Neural cell (in vitro differentiated cells): ENCODE measurements at regions not wholly inside any gene's neighbourhood (a gene's known extent, or its start where the extent isn't known, plus 50 kb on each side); places are given as distances from the start of the nearest gene placed in this dataset.

Experiments used
- H2AFZ ChIP-seq: fragments of 200-600, 300-800 bp; sonication (generic), shearing (Covaris generic); 2 replicates; pipeline ENCODE4 v1.6.0; 2014; ENCODE audit warnings: low read depth, mild to moderate bottlenecking, antibody characterized with exemption, low read length, moderate library complexity
- H3F3A ChIP-seq: fragments of 200-600 bp; shearing (Covaris generic); 2 replicates; pipeline ENCODE4 v1.6.1; 2016; ENCODE audit warnings: mild to moderate bottlenecking, moderate library complexity, mixed read lengths, antibody characterized with exemption, low read length; ENCODE audit not compliant: insufficient read depth, poor library complexity, severe bottlenecking
- H3K27ac ChIP-seq: fragments of 200-600, 300-800 bp; sonication (generic), shearing (Covaris generic); 2 replicates; pipeline ENCODE4 v1.5.1; 2014; ENCODE audit warnings: mild to moderate bottlenecking, low read length, moderate library complexity
- H3K27me3 ChIP-seq: fragments of 300-800, 200-600 bp; sonication (generic), shearing (Covaris generic); 2 replicates; pipeline ENCODE4 v1.6.0; 2014; ENCODE audit warnings: mild to moderate bottlenecking, low read depth, low read length, moderate library complexity; ENCODE audit not compliant: insufficient read depth
- H3K36me3 ChIP-seq: fragments of 300-800, 200-600 bp; sonication (generic), shearing (Covaris generic); 2 replicates; pipeline ENCODE4 v1.5.1; 2014; ENCODE audit warnings: mild to moderate bottlenecking, antibody characterized with exemption, low read length, moderate library complexity; ENCODE audit not compliant: insufficient read depth
- H3K4me2 ChIP-seq: fragments of 300-800, 200-600 bp; sonication (generic), shearing (Covaris generic); 2 replicates; pipeline ENCODE4 v1.6.0; 2014; ENCODE audit warnings: mild to moderate bottlenecking, low read length
- H3K4me3 ChIP-seq: fragments of 300-800, 200-600 bp; sonication (generic), shearing (Covaris generic); 2 replicates; pipeline ENCODE4 v1.5.1; 2014; ENCODE audit warnings: mild to moderate bottlenecking, low read length, moderate library complexity
- H3K79me2 ChIP-seq: fragments of 200-600 bp; shearing (Covaris generic); replicated peaks from 2 replicates; pipeline ENCODE4 v1.6.0; 2014; ENCODE audit warnings: mild to moderate bottlenecking, low read length, moderate library complexity; ENCODE audit not compliant: insufficient read depth
- H3K9ac ChIP-seq: fragments of 300-800, 200-600 bp; sonication (generic), shearing (Covaris generic); 2 replicates; pipeline ENCODE4 v1.6.1; 2016; ENCODE audit warnings: mild to moderate bottlenecking, low read length, mixed read lengths
- H3K9me2 ChIP-seq: fragments of 200-600 bp; shearing (Covaris generic); 2 replicates; pipeline ENCODE4 v1.6.1; 2016; ENCODE audit warnings: mild to moderate bottlenecking, low read length, mixed read lengths; ENCODE audit not compliant: insufficient read depth
- H3K9me3 ChIP-seq: fragments of 200-600, 300-800 bp; sonication (generic), shearing (Covaris generic); 2 replicates; pipeline ENCODE4 v1.6.1; 2016; ENCODE audit warnings: mild to moderate bottlenecking, mixed run types, low read length, moderate library complexity, mixed read lengths
- H4K20me1 ChIP-seq: fragments of 200-600 bp; shearing (Covaris generic); 2 replicates; pipeline ENCODE4 v1.6.1; 2016; ENCODE audit warnings: mild to moderate bottlenecking, mixed run types; ENCODE audit not compliant: insufficient read depth
- EP300 ChIP-seq: fragments of 450-650 bp; conservative IDR thresholded peaks from 2 replicates; pipeline ENCODE4 v1.6.1; 2014; ENCODE audit warnings: antibody characterized with exemption, mild to moderate bottlenecking, moderate library complexity; ENCODE audit not compliant: poor library complexity, severe bottlenecking
- EZH2 ChIP-seq: fragments of 200-600, 300-800 bp; shearing (Covaris generic), sonication (generic); IDR thresholded peaks from 2 replicates; pipeline ENCODE4 v1.6.1; 2014; ENCODE audit warnings: antibody characterized with exemption, low read length, borderline replicate concordance, mild to moderate bottlenecking; ENCODE audit not compliant: insufficient read depth, poor library complexity, severe bottlenecking
- MXI1 ChIP-seq: fragments of 450-650 bp; conservative IDR thresholded peaks from 2 replicates; pipeline ENCODE4 v1.6.1; 2014; ENCODE audit warnings: antibody characterized with exemption, mild to moderate bottlenecking; ENCODE audit not compliant: poor library complexity, severe bottlenecking
- POLR2AphosphoS5 ChIP-seq: IDR thresholded peaks from 2 replicates; pipeline ENCODE4 v1.6.1; 2012
- RAD21 ChIP-seq: fragments of 450-650 bp; conservative IDR thresholded peaks from 2 replicates; pipeline ENCODE4 v1.6.1; 2014; ENCODE audit warnings: antibody characterized with exemption, mild to moderate bottlenecking, moderate library complexity
- SMC3 ChIP-seq: fragments of 450-650 bp; conservative IDR thresholded peaks from 2 replicates; pipeline ENCODE4 v1.6.1; 2014; ENCODE audit warnings: antibody characterized with exemption, mild to moderate bottlenecking, moderate library complexity; ENCODE audit not compliant: poor library complexity
- TAF1 ChIP-seq: IDR thresholded peaks from 2 replicates; pipeline ENCODE4 v1.6.1; 2012; ENCODE audit warnings: low read depth
- TF ChIP-seq, protein P1 (sequence below): fragments of 450-650 bp; IDR thresholded peaks from 2 replicates; pipeline ENCODE4 v1.5.1; 2014; ENCODE audit warnings: antibody characterized with exemption, mild to moderate bottlenecking, moderate library complexity; ENCODE audit not compliant: poor library complexity, severe bottlenecking
- TF ChIP-seq, protein P2 (sequence below): IDR thresholded peaks from 2 replicates; pipeline ENCODE4 v1.6.1; 2012; ENCODE audit warnings: borderline replicate concordance

DNA sequence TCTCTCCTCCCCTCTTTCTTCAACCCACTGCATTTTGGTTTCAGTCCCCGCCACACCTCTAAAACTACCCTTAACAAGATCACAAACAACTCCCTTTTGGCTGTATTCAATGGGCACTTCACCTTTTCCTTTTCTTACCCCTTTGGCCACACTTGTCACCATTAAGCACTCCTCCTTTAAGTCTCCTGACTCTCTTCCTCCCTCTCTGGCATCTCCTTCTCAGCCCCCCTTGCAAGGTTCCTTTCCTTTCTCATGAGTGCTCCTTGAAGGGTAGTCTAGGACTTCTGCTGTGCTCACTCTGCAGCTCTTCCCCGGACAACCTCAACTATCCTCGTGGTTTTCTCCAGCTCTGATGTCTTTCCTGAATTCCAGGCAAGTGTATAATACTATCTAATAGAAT lies 103.7 kb downstream of the RPL22L1 start:
- H3K36me3 ChIP-seq = no peaks in the 10 kb centered on the region
- H3K79me2 ChIP-seq = no peaks in the 10 kb centered on the region
- H4K20me1 ChIP-seq = no peaks in the 10 kb centered on the region
- no peaks in the 10 kb centered on the region for H3F3A ChIP-seq
- no peak overlapping the region for H3K27ac ChIP-seq
- H3K4me3 ChIP-seq = no peak overlapping the region
- H3K9ac ChIP-seq = no peak overlapping the region
- H3K9me2 ChIP-seq = no peaks in the 10 kb centered on the region
- H3K9me3 ChIP-seq = no peaks in the 10 kb centered on the region
- H3K4me2 ChIP-seq = no peak overlapping the region
- no peaks in the 10 kb centered on the region for H3K27me3 ChIP-seq
- H2AFZ ChIP-seq = no peak overlapping the region
- TF ChIP-seq, protein P1, sequence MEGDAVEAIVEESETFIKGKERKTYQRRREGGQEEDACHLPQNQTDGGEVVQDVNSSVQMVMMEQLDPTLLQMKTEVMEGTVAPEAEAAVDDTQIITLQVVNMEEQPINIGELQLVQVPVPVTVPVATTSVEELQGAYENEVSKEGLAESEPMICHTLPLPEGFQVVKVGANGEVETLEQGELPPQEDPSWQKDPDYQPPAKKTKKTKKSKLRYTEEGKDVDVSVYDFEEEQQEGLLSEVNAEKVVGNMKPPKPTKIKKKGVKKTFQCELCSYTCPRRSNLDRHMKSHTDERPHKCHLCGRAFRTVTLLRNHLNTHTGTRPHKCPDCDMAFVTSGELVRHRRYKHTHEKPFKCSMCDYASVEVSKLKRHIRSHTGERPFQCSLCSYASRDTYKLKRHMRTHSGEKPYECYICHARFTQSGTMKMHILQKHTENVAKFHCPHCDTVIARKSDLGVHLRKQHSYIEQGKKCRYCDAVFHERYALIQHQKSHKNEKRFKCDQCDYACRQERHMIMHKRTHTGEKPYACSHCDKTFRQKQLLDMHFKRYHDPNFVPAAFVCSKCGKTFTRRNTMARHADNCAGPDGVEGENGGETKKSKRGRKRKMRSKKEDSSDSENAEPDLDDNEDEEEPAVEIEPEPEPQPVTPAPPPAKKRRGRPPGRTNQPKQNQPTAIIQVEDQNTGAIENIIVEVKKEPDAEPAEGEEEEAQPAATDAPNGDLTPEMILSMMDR = no peak
- no peak for TF ChIP-seq EZH2
- no peak for TF ChIP-seq EP300
- TF ChIP-seq, protein P2, sequence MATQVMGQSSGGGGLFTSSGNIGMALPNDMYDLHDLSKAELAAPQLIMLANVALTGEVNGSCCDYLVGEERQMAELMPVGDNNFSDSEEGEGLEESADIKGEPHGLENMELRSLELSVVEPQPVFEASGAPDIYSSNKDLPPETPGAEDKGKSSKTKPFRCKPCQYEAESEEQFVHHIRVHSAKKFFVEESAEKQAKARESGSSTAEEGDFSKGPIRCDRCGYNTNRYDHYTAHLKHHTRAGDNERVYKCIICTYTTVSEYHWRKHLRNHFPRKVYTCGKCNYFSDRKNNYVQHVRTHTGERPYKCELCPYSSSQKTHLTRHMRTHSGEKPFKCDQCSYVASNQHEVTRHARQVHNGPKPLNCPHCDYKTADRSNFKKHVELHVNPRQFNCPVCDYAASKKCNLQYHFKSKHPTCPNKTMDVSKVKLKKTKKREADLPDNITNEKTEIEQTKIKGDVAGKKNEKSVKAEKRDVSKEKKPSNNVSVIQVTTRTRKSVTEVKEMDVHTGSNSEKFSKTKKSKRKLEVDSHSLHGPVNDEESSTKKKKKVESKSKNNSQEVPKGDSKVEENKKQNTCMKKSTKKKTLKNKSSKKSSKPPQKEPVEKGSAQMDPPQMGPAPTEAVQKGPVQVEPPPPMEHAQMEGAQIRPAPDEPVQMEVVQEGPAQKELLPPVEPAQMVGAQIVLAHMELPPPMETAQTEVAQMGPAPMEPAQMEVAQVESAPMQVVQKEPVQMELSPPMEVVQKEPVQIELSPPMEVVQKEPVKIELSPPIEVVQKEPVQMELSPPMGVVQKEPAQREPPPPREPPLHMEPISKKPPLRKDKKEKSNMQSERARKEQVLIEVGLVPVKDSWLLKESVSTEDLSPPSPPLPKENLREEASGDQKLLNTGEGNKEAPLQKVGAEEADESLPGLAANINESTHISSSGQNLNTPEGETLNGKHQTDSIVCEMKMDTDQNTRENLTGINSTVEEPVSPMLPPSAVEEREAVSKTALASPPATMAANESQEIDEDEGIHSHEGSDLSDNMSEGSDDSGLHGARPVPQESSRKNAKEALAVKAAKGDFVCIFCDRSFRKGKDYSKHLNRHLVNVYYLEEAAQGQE = no peak
- TF ChIP-seq MXI1 = no peak
- TF ChIP-seq TAF1 = no peak
- no peak for TF ChIP-seq POLR2AphosphoS5
- no peak for TF ChIP-seq RAD21
- TF ChIP-seq SMC3 = no peak

- no peak overlapping the region for H3K9ac ChIP-seq
- no peak overlapping the region for H3K4me2 ChIP-seq
- no peak overlapping the region for H3K4me3 ChIP-seq
- no peak overlapping the region for H2AFZ ChIP-seq
- no peaks in the 10 kb centered on the region for H3K79me2 ChIP-seq
- H3K9me3 ChIP-seq = no peaks in the 10 kb centered on the region
- no peaks in the 10 kb centered on the region for H3K27me3 ChIP-seq
- H4K20me1 ChIP-seq = no peaks in the 10 kb centered on the region
- TF ChIP-seq EZH2 = no peak
- TF ChIP-seq POLR2AphosphoS5 = no peak
- TF ChIP-seq TAF1 = no peak
- TF ChIP-seq, protein P2 = no peak
- no peak for TF ChIP-seq EP300
- no peak for TF ChIP-seq SMC3
- TF ChIP-seq, protein P1 = no peak
- H3F3A ChIP-seq = no peaks in the 10 kb centered on the region
- H3K9me2 ChIP-seq = no peaks in the 10 kb centered on the region
- no peak overlapping the region for H3K27ac ChIP-seq
- H3K36me3 ChIP-seq = no peaks in the 10 kb centered on the region
These were observed 104.4 kb downstream of the RPL22L1 start for GRCh38 chr3:170765419-170766078.
